ENCODE measurements at regions not wholly inside any gene's neighbourhood (a gene's known extent, or its start where the extent isn't known, plus 50 kb on each side); places are given as distances from the start of the nearest gene placed in this dataset.

DNA sequence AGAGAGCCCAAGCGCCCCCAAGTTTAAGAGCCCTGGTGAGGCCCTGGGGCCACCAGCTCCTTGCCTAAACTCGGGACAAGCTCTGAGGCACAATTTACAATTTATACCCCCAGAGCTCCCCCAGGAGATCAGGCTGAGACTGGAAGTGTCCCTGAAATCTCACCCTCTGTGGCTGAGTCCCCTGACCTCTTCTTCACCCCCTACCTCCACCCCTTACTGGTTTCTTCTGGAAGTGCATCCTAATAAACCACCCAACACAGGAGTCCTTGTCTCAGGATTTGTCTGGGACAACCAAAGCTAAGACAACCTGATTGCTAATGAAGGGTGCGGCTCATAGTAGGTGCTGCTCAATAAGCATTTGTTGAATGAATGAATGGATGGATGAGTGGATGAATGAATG lies 206.4 kb downstream of the BCL11B start:
- TF ChIP-seq, protein P1, sequence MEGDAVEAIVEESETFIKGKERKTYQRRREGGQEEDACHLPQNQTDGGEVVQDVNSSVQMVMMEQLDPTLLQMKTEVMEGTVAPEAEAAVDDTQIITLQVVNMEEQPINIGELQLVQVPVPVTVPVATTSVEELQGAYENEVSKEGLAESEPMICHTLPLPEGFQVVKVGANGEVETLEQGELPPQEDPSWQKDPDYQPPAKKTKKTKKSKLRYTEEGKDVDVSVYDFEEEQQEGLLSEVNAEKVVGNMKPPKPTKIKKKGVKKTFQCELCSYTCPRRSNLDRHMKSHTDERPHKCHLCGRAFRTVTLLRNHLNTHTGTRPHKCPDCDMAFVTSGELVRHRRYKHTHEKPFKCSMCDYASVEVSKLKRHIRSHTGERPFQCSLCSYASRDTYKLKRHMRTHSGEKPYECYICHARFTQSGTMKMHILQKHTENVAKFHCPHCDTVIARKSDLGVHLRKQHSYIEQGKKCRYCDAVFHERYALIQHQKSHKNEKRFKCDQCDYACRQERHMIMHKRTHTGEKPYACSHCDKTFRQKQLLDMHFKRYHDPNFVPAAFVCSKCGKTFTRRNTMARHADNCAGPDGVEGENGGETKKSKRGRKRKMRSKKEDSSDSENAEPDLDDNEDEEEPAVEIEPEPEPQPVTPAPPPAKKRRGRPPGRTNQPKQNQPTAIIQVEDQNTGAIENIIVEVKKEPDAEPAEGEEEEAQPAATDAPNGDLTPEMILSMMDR (IDR thresholded peaks at IDR 0.05; ENCODE audit: low read depth, low read length), result no peak
- TF ChIP-seq MYC (IDR thresholded peaks at IDR 0.05; ENCODE audit: low read depth, low read length) (no peak), POLR2A (IDR thresholded peaks at IDR 0.05; ENCODE audit: extremely low read depth, insufficient read length) (no peak)

Measured in NB4 (cell line).